NCI-H460 (cell line): ENCODE measurements at regions not wholly inside any gene's neighbourhood (a gene's known extent, or its start where the extent isn't known, plus 50 kb on each side); places are given as distances from the start of the nearest gene placed in this dataset.

Experiments
- DNase-seq: peaks from one replicate; pipeline ENCODE4 v3.0.0-alpha.2; 2016; ENCODE audit warnings: low read depth; ENCODE audit errors: extremely low read depth

DNA sequence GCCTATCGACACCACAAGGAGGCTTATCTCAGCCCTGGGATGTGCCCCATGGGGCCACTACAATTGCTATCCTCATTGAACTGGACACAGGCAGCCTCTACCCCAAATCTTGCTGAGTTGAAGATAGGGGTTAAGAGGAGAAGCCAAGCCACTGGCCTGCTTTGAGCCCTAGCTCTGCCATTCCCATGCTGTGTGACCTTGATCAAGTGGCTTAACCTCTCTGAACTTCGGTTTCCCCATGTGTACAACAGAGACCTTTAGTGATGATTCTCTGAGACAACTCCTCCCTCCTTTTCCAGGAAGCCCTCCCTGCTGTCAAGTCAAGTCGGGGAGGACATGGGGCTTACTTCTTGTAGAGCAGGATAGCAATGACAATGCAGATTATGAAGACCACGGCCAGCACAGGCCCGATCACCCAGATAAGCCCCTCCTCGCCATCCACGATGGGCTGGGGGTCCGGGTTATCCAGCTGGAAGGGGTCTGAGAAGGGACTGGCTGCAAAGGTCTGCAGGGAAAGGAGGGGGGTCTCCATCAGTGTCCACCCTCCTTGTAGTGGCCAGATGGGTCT lies 121.6 kb downstream of the PTPRS start:
- no peak for DNase-seq

DNA sequence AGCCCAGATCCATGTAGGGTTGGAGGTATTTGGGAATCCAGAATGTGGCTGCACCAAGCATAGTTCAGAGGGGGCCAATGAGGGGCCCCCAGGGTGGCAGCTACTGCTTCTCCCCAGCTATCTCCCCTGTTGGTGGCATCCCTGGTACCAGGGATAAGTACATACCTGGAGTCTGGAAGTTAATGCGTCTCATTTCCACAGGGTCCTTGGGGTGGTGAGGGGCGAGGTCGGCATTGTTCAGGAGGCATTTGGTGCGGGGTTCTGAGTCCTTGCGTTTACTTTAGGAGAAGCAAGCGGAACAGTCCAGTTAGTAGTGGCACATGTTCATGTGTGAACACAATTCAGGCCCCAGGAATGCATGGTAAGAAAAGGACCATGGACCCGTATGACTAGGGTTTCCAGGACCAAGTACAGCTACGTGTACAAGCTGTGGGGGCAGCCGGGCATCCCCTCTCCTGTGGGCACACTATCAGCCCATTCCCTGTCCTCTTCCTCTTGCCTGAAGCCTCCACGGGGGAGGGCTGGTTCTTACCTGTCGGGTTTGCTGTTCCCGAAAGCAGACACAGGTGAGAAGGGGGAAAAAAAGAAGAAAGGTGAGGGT lies 122.3 kb downstream of the PTPRS start:
- no peak for DNase-seq

DNA sequence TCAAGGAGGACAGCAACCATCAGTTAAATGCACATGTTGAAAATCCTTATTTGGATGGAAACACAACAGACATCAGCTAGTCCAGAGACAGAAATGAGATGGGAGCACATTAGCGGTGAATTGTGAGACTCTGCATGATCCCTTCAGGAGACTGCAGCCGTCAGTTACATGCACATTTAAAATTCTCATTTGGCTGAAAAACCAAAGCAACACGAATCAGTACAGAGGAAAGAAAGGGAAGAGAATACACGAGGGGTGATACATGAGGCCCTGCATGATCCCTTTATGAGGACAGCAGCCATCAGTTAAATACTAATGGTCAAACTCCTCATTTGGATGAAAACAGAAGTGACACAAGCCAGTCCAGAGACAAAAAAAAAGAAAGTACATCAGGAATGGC lies 123.4 kb downstream of the PTPRS start:
- no peak for DNase-seq

DNA sequence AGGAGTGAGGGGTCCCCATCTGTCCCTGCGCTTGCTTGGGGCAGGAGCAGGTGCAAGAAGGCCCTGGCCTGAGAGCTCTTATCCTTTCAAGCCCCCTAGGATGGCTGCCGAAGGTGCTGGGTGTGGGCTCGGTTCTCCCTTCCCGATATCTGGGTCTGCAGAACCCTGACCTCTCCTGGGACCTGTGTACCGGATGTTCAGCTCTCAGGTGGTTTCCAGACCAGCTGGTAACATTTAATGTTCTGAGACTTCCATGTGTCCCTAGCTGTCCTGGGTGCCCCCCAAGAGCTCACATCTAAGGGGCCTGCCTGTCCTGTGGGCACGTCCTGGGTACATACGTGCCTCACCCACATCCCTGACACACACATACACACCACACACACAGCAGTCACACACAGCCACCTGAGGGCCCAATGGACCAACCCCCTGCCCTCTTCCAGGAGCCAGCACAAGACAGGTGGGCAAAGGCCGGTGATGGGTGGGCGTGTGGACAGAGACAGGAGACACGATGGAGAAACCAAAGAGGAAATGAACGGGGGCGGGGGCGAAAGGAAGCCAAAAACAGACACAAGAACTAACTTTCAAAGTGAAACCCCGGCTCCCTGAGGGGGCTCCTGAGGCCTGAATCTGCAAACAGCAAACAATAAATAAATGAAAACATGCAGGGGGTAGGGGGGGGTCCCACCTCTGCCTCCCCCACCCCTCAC lies 124.3 kb downstream of the PTPRS start:
- DNase-seq = no peak

DNA sequence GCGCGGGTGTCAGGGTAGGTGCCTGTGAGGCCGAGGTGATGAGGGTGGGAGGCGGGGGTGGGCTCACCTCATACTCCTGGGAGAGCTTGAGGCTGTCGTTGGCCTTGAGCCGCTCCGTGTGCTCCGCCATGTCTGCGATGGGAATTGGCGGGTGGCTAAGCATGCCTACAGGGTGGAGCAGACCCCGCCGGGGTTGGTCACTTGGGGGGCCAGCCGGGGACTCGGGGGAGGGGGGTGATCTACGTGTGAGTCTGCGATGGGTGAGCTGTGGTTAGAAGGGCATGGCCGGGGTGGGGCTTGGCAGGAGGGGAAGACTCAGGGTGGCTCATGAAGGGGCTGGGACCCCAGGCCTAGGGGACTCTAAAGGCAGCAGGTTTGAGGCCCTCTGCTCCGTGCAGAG lies 125.2 kb downstream of the PTPRS start:
- DNase-seq = no peak

DNA sequence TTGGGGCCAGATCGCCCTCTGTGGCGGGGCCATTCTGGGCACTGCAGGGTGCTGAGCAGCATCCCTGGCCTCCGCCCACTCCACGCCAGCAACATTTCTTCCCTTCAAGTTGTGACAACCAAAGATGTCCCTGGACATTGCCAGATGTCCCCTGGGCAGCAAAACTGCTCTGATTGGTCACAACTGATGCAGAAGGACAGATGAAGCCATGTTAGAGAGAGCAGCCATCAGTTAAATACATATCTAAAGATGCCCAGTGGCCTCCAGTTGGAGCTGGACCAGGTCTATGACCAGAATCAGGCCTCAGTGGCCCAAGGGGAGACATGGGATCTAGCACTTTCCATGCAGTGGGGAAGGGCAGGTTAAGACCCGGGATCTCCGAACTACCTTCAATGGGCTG lies 125.7 kb downstream of the PTPRS start:
- DNase-seq = no peak

DNA sequence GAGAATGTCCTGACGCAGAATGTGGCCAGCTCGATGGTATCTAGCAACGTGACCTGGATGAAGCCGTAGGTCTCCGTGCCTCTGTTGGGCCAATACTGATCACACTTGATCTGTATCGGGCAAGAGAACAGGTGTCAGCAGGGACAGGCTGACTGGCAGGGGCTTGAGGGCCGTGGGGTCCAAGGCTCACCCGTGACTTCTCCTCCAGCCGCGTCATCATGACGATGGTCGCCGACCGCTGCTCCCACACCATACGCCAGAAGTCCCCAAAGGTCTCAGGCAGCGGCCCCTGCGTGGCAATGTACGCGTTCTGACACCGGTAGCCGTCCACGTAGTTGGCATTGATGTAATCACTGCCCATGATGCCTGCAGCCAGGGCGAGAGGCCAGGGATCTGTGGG lies 126.2 kb downstream of the PTPRS start:
- DNase-seq = no peak

DNA sequence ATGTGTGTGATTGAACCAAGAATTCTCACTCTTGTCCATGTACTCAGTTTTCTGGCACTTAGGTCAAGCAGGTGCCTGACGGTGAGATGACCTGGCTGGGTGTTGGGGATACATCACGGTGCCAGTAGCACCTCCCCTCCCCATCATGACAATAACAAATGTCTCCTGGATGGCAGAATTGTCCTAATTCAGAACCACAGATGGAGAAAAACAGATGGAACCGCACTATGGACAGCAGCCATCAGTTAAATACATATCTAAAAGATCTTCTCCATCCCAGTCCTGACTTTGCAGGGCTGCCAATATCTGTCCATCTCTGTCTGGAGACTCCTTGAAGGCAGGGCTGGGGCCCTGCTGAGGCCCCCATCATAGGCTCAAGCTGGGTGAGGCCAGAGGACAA lies 126.9 kb downstream of the PTPRS start:
- DNase-seq = no peak

DNA sequence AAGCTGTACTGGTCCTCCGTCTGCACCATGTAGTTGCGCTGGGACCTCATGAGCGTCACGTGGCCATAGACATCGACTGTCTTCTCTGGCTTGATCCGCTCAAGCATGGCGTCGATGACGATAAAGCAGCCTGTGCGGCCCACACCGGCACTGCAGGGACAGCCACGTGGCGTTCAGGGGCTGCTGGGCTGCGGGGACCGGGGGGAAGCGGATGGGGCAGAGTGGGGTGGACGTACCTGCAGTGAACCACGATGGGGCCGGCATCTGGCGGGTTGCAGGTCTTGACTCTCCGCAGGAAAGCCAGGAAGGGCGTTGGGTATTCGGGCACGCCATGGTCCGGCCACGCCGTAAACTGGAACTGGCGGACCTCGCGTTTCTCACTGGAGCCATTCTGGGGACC lies 128.5 kb downstream of the PTPRS start:
- DNase-seq = no peak

DNA sequence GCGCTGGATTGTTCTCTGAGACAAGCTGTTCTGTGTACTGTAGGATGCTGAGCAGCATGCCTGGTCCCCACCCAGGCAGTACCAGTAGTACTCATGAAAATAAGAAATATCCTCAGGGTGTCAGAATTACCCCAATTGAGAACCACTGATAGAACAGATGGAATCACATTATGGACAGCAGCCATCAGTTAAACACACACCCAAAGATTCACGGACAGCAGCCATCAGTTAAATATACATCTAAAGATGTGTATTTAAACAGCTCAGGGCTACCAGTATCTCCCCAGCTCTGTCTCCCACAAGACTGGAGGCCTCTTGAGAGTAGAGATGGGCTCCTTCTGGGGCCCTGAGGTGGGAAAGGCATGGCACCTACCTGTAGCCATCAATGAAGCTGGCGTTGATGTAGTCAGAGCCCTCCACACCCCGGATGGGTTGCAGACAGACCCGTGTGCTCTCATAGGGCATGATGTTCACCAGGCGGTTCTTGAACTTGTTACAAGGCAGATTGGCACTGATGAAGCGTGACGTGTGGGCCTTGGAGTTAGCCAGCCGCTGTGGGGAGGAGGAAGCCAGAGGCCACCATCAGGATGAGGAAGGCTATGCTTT lies 129.3 kb downstream of the PTPRS start:
- DNase-seq = no peak

DNA sequence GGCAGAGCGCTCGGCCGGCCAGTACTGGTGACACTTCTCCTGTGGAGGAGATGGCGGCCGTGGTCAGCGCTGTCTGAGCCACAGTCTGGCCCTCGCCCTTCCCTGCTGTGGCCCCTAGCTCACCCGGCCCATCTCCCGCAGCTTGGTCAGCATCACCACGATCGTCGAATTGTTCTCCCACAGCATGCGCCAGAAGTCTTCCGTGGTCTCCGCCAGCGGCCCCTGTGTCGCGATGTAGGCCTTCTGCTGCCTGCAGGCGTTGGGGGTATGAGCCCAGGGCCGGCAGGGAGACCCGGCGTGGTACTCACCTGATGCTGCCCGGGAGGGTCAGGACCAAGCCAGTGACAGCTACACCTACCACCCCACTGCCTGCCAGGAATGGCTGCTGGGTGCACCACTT lies 130.1 kb downstream of the PTPRS start:
- no peak for DNase-seq

DNA sequence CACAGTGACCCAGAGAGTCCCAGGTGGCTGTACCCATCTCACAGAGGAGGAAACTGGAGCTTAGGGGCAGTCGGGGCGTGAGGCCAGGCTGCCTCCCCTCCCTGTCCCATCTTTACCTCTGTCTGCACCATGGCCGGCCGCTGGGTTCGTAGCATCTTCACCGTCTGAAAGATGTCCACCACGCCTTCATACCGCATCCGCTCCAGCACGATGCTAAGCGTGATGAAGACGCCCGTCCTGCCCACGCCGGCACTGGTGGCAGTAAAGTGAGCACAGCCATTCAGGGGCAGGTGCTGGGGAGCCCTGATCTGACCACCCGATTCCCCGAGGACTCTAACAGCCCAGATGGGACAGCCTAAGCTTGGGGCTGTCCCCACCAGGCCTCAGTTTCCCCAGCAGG lies 132.8 kb downstream of the PTPRS start:
- DNase-seq = no peak

DNA sequence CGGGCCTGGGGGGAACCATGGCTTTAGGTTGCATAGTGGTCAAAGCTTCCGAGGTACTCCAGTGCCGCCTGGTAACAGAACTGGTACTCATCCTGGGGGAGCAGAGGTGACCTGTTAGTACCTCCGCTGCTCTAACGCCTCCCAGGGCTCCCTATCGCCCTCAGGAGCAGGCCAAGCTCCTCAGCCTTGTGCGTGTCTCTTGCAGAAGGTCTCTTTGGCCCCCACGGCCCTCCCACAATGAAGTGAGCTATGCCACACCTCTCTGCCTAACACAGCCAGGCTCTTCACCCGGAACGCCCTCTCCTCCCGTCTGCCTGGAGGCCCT lies 133.9 kb downstream of the PTPRS start:
- DNase-seq = no peak

DNA sequence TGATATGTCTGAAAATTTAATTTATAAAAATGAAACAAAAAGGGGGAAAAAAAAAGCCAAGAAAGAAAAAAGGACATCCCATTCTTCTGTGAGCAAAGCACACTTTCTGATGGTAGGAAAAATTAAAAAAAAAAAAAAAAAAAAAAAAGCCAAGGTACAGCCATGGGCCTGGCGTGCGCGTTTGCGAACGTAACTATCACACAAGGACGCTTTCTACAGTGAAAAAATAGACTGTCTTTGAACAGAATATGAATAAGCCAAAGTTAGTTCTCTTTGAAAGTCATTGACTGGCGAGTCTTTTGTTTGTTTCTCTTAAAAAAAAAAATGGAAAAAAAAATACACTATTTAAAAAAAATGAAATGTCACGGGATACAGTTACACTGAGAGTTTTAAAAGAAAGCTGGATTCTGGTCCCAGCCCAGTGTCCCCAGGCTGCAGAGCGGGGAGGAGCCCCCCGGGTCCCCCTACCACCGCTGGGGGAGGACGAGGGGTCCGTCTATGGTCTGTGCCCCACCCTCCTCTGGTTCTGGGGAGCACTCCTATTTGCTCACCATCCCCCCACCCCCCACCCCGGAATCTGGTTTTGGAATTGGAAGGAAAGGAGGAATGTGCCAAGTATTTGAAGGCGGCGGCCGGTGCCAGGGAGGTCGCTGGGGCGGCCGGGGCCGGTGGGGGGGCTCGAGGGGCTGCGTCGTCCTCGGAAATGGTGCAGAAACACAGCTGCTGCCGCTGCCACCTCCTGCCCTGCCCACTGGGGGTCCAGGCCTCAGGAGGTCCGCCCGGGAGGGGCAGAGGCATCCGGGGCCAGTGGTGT lies 134.5 kb downstream of the PTPRS start:
- DNase-seq = no peak

DNA sequence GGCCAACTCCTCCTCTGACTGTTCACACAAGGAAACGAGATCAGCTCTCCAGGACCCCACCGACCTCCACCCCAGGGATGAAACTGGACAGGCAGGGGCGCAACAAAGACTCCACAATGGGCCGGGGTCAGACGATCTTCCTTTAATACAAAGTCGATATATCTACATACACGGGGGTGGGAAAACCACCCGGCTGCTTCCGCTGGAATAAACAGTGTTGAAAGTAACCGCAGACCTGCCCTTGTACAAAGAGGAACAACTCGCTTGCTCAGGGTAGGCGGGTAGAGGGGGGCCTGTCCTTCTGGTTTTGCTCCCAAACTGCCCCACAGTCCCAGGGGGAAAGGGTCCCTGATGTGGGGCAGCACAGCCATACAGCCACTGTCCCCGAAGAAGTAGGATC lies 135.2 kb downstream of the PTPRS start:
- no peak for DNase-seq

DNA sequence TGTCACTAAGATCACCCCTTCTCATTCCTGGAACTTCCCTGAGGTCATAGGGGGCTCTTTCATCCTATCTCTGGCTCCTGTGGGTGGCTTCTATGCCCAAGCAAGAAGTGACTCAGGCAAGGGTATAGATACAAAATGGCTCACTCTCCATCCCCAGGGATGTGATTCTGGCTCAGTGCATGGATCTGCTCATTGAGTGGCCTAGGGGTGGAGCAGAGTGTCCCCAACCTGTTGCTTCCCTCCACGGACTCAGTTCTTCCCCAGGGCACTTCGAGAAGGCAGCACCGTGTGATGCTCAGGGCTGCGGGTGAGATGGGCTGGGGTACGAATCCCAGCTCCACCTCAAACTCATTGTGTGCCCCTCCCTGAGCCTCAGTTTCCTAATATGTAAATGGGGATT lies 136.4 kb downstream of the PTPRS start:
- no peak for DNase-seq
